ENCODE measurements at regions not wholly inside any gene's neighbourhood (a gene's known extent, or its start where the extent isn't known, plus 50 kb on each side); places are given as distances from the start of the nearest gene placed in this dataset.

GRCh38 chr5:4330327-4330726 is 734.7 kb downstream of the IRX1 start:
- no peak overlapping the region for H4K5ac ChIP-seq (ENCODE audit: low read length)
- H3K36me3 ChIP-seq (ENCODE audit: control insufficient read depth, insufficient read depth, low read length), result no peaks in the 10 kb centered on the region
- no peak overlapping the region for H3K18ac ChIP-seq (ENCODE audit: low read length)
- H3K79me1 ChIP-seq (ENCODE audit: low read length), result no peaks in the 10 kb centered on the region
- H3K4me2 ChIP-seq (ENCODE audit: low read length), result no peak overlapping the region
- H2BK15ac ChIP-seq (replicated peaks; ENCODE audit: low read depth), result no peak overlapping the region
- no peaks in the 10 kb centered on the region for H3K27me3 ChIP-seq (ENCODE audit: insufficient read depth, low read length, poor library complexity)
- no peak for DNase-seq
- H3K9ac ChIP-seq (ENCODE audit: low read length), result no peak overlapping the region
- no peaks in the 10 kb centered on the region for H3K79me2 ChIP-seq (ENCODE audit: control insufficient read depth, insufficient read depth, low read length)
- no peak overlapping the region for H3K27ac ChIP-seq (ENCODE audit: low read depth, low read length)
- whole genome bisulfite sequencing (ENCODE audit: extremely low coverage, insufficient coverage, low lambda C conversion rate), result no CpG with 5 or more reads among the region's 2 CpGs
- H2BK120ac ChIP-seq (ENCODE audit: low read depth, low read length), result no peak overlapping the region
- no peak overlapping the region for H2BK5ac ChIP-seq (ENCODE audit: low read length)
- no peak overlapping the region for H4K8ac ChIP-seq (ENCODE audit: low read depth, low read length)
- H3K4me3 ChIP-seq (ENCODE audit: low read length), result no peak overlapping the region
- no peak overlapping the region for H3K56ac ChIP-seq (ENCODE audit: low read length)
- H2AK5ac ChIP-seq (ENCODE audit: low read length), result no peak overlapping the region
- H3K23ac ChIP-seq (ENCODE audit: low read length), result no peak overlapping the region
- no peaks in the 10 kb centered on the region for H3K4me1 ChIP-seq (ENCODE audit: control insufficient read depth, low read depth, low read length)
- H3K4ac ChIP-seq (ENCODE audit: low read depth, low read length), result no peak overlapping the region

GRCh38 chr5:4335078-4335477 is 739.4 kb downstream of the IRX1 start:
- H3K9ac ChIP-seq (ENCODE audit: low read length), result no peak overlapping the region
- H2BK5ac ChIP-seq (ENCODE audit: low read length), result no peak overlapping the region
- no peaks in the 10 kb centered on the region for H3K79me2 ChIP-seq (ENCODE audit: control insufficient read depth, insufficient read depth, low read length)
- H3K4me2 ChIP-seq (ENCODE audit: low read length), result no peak overlapping the region
- no peak overlapping the region for H2BK120ac ChIP-seq (ENCODE audit: low read depth, low read length)
- no peak overlapping the region for H2BK15ac ChIP-seq (replicated peaks; ENCODE audit: low read depth)
- no peaks in the 10 kb centered on the region for H3K36me3 ChIP-seq (ENCODE audit: control insufficient read depth, insufficient read depth, low read length)
- no peak overlapping the region for H3K18ac ChIP-seq (ENCODE audit: low read length)
- whole genome bisulfite sequencing (ENCODE audit: extremely low coverage, insufficient coverage, low lambda C conversion rate), result no CpG with 5 or more reads among the region's 2 CpGs
- no peak overlapping the region for H2AK5ac ChIP-seq (ENCODE audit: low read length)
- no peak overlapping the region for H3K4ac ChIP-seq (ENCODE audit: low read depth, low read length)
- no peak overlapping the region for H4K8ac ChIP-seq (ENCODE audit: low read depth, low read length)
- no peak overlapping the region for H3K27ac ChIP-seq (ENCODE audit: low read depth, low read length)
- no peak overlapping the region for H3K56ac ChIP-seq (ENCODE audit: low read length)
- H4K5ac ChIP-seq (ENCODE audit: low read length), result no peak overlapping the region
- H3K4me1 ChIP-seq (ENCODE audit: control insufficient read depth, low read depth, low read length), result no peaks in the 10 kb centered on the region
- no peak overlapping the region for H3K4me3 ChIP-seq (ENCODE audit: low read length)
- no peak overlapping the region for H3K23ac ChIP-seq (ENCODE audit: low read length)
- DNase-seq, result no peak
- H3K79me1 ChIP-seq (ENCODE audit: low read length), result no peaks in the 10 kb centered on the region
- no peaks in the 10 kb centered on the region for H3K27me3 ChIP-seq (ENCODE audit: insufficient read depth, low read length, poor library complexity)

- Histone ChIP-seq H2AK5ac (ENCODE audit: low read length) (no peak overlapping the region), H4K5ac (ENCODE audit: low read length) (no peak overlapping the region), H2BK15ac (replicated peaks; ENCODE audit: low read depth) (no peak overlapping the region), H3K9ac (ENCODE audit: low read length) (no peak overlapping the region), H3K56ac (ENCODE audit: low read length) (no peak overlapping the region), H3K27me3 (ENCODE audit: insufficient read depth, low read length, poor library complexity) (no peaks in the 10 kb centered on the region), H3K18ac (ENCODE audit: low read length) (no peak overlapping the region), H2BK5ac (ENCODE audit: low read length) (no peak overlapping the region), H2BK120ac (ENCODE audit: low read depth, low read length) (no peak overlapping the region), H3K79me2 (ENCODE audit: control insufficient read depth, insufficient read depth, low read length) (no peaks in the 10 kb centered on the region), H3K4me3 (ENCODE audit: low read length) (no peak overlapping the region), H3K4me2 (ENCODE audit: low read length) (no peak overlapping the region), H3K27ac (ENCODE audit: low read depth, low read length) (no peak overlapping the region), H4K8ac (ENCODE audit: low read depth, low read length) (no peak overlapping the region), H3K4me1 (ENCODE audit: control insufficient read depth, low read depth, low read length) (no peaks in the 10 kb centered on the region), H3K36me3 (ENCODE audit: control insufficient read depth, insufficient read depth, low read length) (no peaks in the 10 kb centered on the region), H3K4ac (ENCODE audit: low read depth, low read length) (no peak overlapping the region), H3K23ac (ENCODE audit: low read length) (no peak overlapping the region), H3K79me1 (ENCODE audit: low read length) (no peaks in the 10 kb centered on the region)
- no CpG with 5 or more reads among the region's 3 CpGs for WGBS (ENCODE audit: extremely low coverage, insufficient coverage, low lambda C conversion rate)
- no peak for DNase-seq
Measured at GRCh38 chr5:4337519-4337918, 741.9 kb downstream of the IRX1 start.

- DNase-seq, result no peak
- Histone ChIP-seq H2BK15ac (replicated peaks; ENCODE audit: low read depth) (no peak overlapping the region), H3K18ac (ENCODE audit: low read length) (no peak overlapping the region), H3K9ac (ENCODE audit: low read length) (no peak overlapping the region), H3K79me1 (ENCODE audit: low read length) (no peaks in the 10 kb centered on the region), H3K56ac (ENCODE audit: low read length) (no peak overlapping the region), H3K4me1 (ENCODE audit: control insufficient read depth, low read depth, low read length) (no peaks in the 10 kb centered on the region), H2BK120ac (ENCODE audit: low read depth, low read length) (no peak overlapping the region), H4K5ac (ENCODE audit: low read length) (no peak overlapping the region), H3K4me3 (ENCODE audit: low read length) (no peak overlapping the region), H3K4me2 (ENCODE audit: low read length) (no peak overlapping the region), H3K79me2 (ENCODE audit: control insufficient read depth, insufficient read depth, low read length) (no peaks in the 10 kb centered on the region), H3K4ac (ENCODE audit: low read depth, low read length) (no peak overlapping the region), H3K27me3 (ENCODE audit: insufficient read depth, low read length, poor library complexity) (no peaks in the 10 kb centered on the region), H3K36me3 (ENCODE audit: control insufficient read depth, insufficient read depth, low read length) (no peaks in the 10 kb centered on the region), H3K27ac (ENCODE audit: low read depth, low read length) (no peak overlapping the region), H2AK5ac (ENCODE audit: low read length) (no peak overlapping the region), H2BK5ac (ENCODE audit: low read length) (no peak overlapping the region), H4K8ac (ENCODE audit: low read depth, low read length) (no peak overlapping the region), H3K23ac (ENCODE audit: low read length) (no peak overlapping the region)
- WGBS (ENCODE audit: extremely low coverage, insufficient coverage, low lambda C conversion rate), result no CpG with 5 or more reads among the region's 9 CpGs
Measured at GRCh38 chr5:4339949-4340348, 744.3 kb downstream of the IRX1 start.

GRCh38 chr5:4345850-4346249 is 750.2 kb downstream of the IRX1 start:
- H3K79me2 ChIP-seq (ENCODE audit: control insufficient read depth, insufficient read depth, low read length), result no peaks in the 10 kb centered on the region
- no peak overlapping the region for H3K27ac ChIP-seq (ENCODE audit: low read depth, low read length)
- H2BK5ac ChIP-seq (ENCODE audit: low read length), result no peak overlapping the region
- H3K79me1 ChIP-seq (ENCODE audit: low read length), result no peaks in the 10 kb centered on the region
- no peak for DNase-seq
- H3K27me3 ChIP-seq (ENCODE audit: insufficient read depth, low read length, poor library complexity), result no peaks in the 10 kb centered on the region
- H3K4me1 ChIP-seq (ENCODE audit: control insufficient read depth, low read depth, low read length), result no peaks in the 10 kb centered on the region
- H2BK15ac ChIP-seq (replicated peaks; ENCODE audit: low read depth), result no peak overlapping the region
- H3K9ac ChIP-seq (ENCODE audit: low read length), result no peak overlapping the region
- no peak overlapping the region for H3K56ac ChIP-seq (ENCODE audit: low read length)
- H3K23ac ChIP-seq (ENCODE audit: low read length), result no peak overlapping the region
- no CpG with 5 or more reads among the region's 1 CpG for WGBS (ENCODE audit: extremely low coverage, insufficient coverage, low lambda C conversion rate)
- no peak overlapping the region for H3K18ac ChIP-seq (ENCODE audit: low read length)
- H4K5ac ChIP-seq (ENCODE audit: low read length), result no peak overlapping the region
- no peak overlapping the region for H4K8ac ChIP-seq (ENCODE audit: low read depth, low read length)
- no peak overlapping the region for H3K4ac ChIP-seq (ENCODE audit: low read depth, low read length)
- no peaks in the 10 kb centered on the region for H3K36me3 ChIP-seq (ENCODE audit: control insufficient read depth, insufficient read depth, low read length)
- no peak overlapping the region for H3K4me3 ChIP-seq (ENCODE audit: low read length)
- no peak overlapping the region for H3K4me2 ChIP-seq (ENCODE audit: low read length)
- H2AK5ac ChIP-seq (ENCODE audit: low read length), result no peak overlapping the region
- no peak overlapping the region for H2BK120ac ChIP-seq (ENCODE audit: low read depth, low read length)

- no peaks in the 10 kb centered on the region for H3K79me1 ChIP-seq (ENCODE audit: low read length)
- H2BK15ac ChIP-seq (replicated peaks; ENCODE audit: low read depth), result no peak overlapping the region
- H2AK5ac ChIP-seq (ENCODE audit: low read length), result no peak overlapping the region
- H3K36me3 ChIP-seq (ENCODE audit: control insufficient read depth, insufficient read depth, low read length), result no peaks in the 10 kb centered on the region
- no peak overlapping the region for H2BK120ac ChIP-seq (ENCODE audit: low read depth, low read length)
- no peak overlapping the region for H2BK5ac ChIP-seq (ENCODE audit: low read length)
- no peak overlapping the region for H3K9ac ChIP-seq (ENCODE audit: low read length)
- no peak overlapping the region for H4K5ac ChIP-seq (ENCODE audit: low read length)
- H4K8ac ChIP-seq (ENCODE audit: low read depth, low read length), result no peak overlapping the region
- WGBS (ENCODE audit: extremely low coverage, insufficient coverage, low lambda C conversion rate), result no CpG with 5 or more reads among the region's 3 CpGs
- no peaks in the 10 kb centered on the region for H3K4me1 ChIP-seq (ENCODE audit: control insufficient read depth, low read depth, low read length)
- no peak overlapping the region for H3K27ac ChIP-seq (ENCODE audit: low read depth, low read length)
- no peak overlapping the region for H3K4ac ChIP-seq (ENCODE audit: low read depth, low read length)
- no peaks in the 10 kb centered on the region for H3K27me3 ChIP-seq (ENCODE audit: insufficient read depth, low read length, poor library complexity)
- H3K4me3 ChIP-seq (ENCODE audit: low read length), result no peak overlapping the region
- DNase-seq, result no peak
- H3K4me2 ChIP-seq (ENCODE audit: low read length), result no peak overlapping the region
- no peak overlapping the region for H3K23ac ChIP-seq (ENCODE audit: low read length)
- H3K18ac ChIP-seq (ENCODE audit: low read length), result no peak overlapping the region
- no peak overlapping the region for H3K56ac ChIP-seq (ENCODE audit: low read length)
- no peaks in the 10 kb centered on the region for H3K79me2 ChIP-seq (ENCODE audit: control insufficient read depth, insufficient read depth, low read length)
Measured at GRCh38 chr5:4348423-4348822, 752.8 kb downstream of the IRX1 start.
